Activated B cell treated with CpG ODN at 0.5 μM for 24 hours (primary cell): ENCODE measurements at regions not wholly inside any gene's neighbourhood (a gene's known extent, or its start where the extent isn't known, plus 50 kb on each side); places are given as distances from the start of the nearest gene placed in this dataset.

Source experiments
- ATAC-seq: fragments of 200-7000 bp; cut with Tn5 transposase; one replicate; pipeline ENCODE4 v1.10.0; 2021; ENCODE audit warnings: low read depth, mild to moderate bottlenecking, moderate library complexity
- CTCF ChIA-PET: fragments of 350-600 bp; sonication (Branson Sonifier 250); formaldehyde crosslinking; loops from one replicate; lab custom pipeline; 2021; ENCODE audit warnings: antibody characterized with exemption; lab: Charles Lee
- POLR2A ChIA-PET: fragments of 350-600 bp; sonication (Branson Sonifier 250); formaldehyde crosslinking; loops from one replicate; lab custom pipeline; 2021; ENCODE audit warnings: antibody characterized with exemption; lab: Charles Lee
- DNase-seq: peaks from one replicate; pipeline ENCODE4 v3.0.0; 2022
- H3K27ac Mint-ChIP-seq: one replicate; pipeline ENCODE4 v1.8.0; 2020; ENCODE audit warnings: mixed read lengths
- H3K27me3 Mint-ChIP-seq: one replicate; pipeline ENCODE4 v1.8.0; 2021; ENCODE audit warnings: mixed read lengths
- H3K36me3 Mint-ChIP-seq: one replicate; pipeline ENCODE4 v1.8.0; 2021; ENCODE audit warnings: low read depth, mixed read lengths
- H3K4me1 Mint-ChIP-seq: one replicate; pipeline ENCODE4 v1.8.0; 2021; ENCODE audit warnings: mixed read lengths
- H3K4me3 Mint-ChIP-seq: one replicate; pipeline ENCODE4 v1.8.0; 2020; ENCODE audit warnings: mild to moderate bottlenecking, mixed read lengths
- H3K9me3 Mint-ChIP-seq: one replicate; pipeline ENCODE4 v1.8.0; 2020; ENCODE audit warnings: mixed read lengths
- CTCF ChIP-seq: fragments of 200-600 bp; IDR thresholded peaks from one replicate; pipeline ENCODE4 v1.8.0; 2022; ENCODE audit warnings: antibody characterized with exemption, mild to moderate bottlenecking
- intact Hi-C: fragments of 100-400 bp; cut with micrococcal nuclease; formaldehyde crosslinking; loops from one replicate; pipeline ENCODE4 v1.15.1; 2024

DNA sequence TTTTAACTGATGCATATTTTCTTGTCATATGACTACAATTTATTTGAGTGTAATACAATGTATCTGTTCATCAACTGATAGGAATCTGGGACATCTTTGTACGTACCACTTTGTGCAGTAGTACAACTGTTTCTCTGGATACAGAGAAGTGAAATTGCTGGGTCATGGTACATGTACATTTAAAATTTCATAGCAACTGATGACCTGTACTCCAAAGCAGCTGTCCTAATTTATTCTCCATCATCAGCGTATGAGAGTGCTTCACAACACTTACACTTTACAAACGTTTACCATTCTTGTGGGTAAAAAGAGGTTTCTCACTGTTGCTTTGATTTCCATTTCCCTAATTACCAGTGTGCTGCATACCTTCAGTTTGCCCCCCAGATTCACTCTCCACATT lies 552.8 kb upstream of the CADM1 start:
- ChIA-PET POLR2A (no interaction called here), CTCF (no interaction called here)
- Mint-ChIP-seq H3K4me1 (no peaks in the 10 kb centered on the region), H3K9me3 (no peaks in the 10 kb centered on the region), H3K27ac (no peak overlapping the region), H3K27me3 (peaks cover 16% of the 10 kb centered on the region), H3K36me3 (no peaks in the 10 kb centered on the region), H3K4me3 (no peak overlapping the region)
- ATAC-seq (no peak), DNase-seq (no peak)
- intact Hi-C loops = no loop called here
- no peak for TF ChIP-seq CTCF

- Mint-ChIP-seq H3K9me3 (no peaks in the 10 kb centered on the region), H3K27me3 (peaks cover 9% of the 10 kb centered on the region), H3K4me1 (no peaks in the 10 kb centered on the region), H3K27ac (no peak overlapping the region), H3K36me3 (no peaks in the 10 kb centered on the region), H3K4me3 (no peak overlapping the region)
- ATAC-seq (no peak), DNase-seq (no peak)
- no peak for TF ChIP-seq CTCF
- ChIA-PET POLR2A (no interaction called here), CTCF (no interaction called here)
- intact Hi-C loops = no loop called here
Measured at GRCh38 chr11:116055064-116055463, 550.8 kb upstream of the CADM1 start.

- H3K27ac Mint-ChIP-seq = no peak overlapping the region
- POLR2A ChIA-PET = no interaction called here
- H3K9me3 Mint-ChIP-seq = no peaks in the 10 kb centered on the region
- no peak for ATAC-seq
- CTCF ChIA-PET = no interaction called here
- H3K4me1 Mint-ChIP-seq = no peaks in the 10 kb centered on the region
- H3K36me3 Mint-ChIP-seq = no peaks in the 10 kb centered on the region
- DNase-seq = no peak
- no peak for TF ChIP-seq CTCF
- intact Hi-C loops = no loop called here
- H3K4me3 Mint-ChIP-seq = no peak overlapping the region
- peaks cover 9% of the 10 kb centered on the region for H3K27me3 Mint-ChIP-seq
Measured at GRCh38 chr11:116053548-116053919, 549.3 kb upstream of the CADM1 start.

DNA sequence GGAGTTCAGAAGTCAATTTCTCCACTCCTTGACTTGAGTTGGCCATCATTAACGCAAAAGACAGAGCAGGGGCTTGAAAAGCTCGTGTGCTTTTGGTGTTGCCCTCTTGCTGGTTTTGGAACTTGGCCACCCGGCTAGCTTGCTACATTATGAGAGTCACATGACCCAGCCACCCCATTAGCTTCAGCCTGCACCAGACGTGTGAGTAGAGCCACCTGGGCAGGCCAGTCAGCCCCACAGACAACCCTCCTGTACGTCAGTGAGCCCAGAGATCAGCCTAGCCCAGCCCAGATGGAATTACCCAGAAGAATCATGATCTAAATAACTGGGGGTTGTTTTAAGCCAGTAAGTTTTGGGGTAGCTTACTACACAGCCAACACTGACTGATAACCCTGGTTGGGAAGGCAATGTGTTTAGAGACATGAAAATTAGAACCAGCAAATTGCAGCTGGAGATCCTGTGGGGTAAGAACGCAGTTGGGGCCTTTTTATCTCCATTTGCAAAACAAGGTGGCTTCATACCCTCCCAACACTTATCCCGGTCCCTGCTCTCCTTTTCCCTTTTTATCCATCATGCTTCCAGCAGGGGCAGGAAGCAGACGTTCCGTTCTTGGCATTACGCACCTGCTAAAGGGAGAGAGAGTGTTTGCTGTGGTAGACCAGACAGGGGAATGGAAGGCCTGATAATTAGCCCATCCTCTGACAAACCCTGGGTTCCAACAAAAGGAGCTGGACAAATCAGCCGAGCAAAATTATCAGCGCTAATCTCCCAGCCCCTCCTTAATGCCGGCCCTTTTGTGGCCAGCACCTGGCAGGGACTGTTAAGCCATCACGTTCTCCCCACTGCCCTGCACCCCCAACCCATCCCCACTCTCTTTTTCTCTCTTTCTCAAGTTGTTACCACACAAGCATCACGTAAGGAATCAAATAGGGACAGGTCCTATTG lies 548.7 kb upstream of the CADM1 start:
- no peaks in the 10 kb centered on the region for H3K4me1 Mint-ChIP-seq
- ATAC-seq (no peak), DNase-seq (no peak)
- ChIA-PET POLR2A (no interaction called here), CTCF (no interaction called here)
- H3K27ac Mint-ChIP-seq = no peak overlapping the region
- intact Hi-C loops = no loop called here
- peaks cover 9% of the 10 kb centered on the region for H3K27me3 Mint-ChIP-seq
- no peaks in the 10 kb centered on the region for H3K9me3 Mint-ChIP-seq
- no peak for TF ChIP-seq CTCF
- no peaks in the 10 kb centered on the region for H3K36me3 Mint-ChIP-seq
- no peak overlapping the region for H3K4me3 Mint-ChIP-seq

DNA sequence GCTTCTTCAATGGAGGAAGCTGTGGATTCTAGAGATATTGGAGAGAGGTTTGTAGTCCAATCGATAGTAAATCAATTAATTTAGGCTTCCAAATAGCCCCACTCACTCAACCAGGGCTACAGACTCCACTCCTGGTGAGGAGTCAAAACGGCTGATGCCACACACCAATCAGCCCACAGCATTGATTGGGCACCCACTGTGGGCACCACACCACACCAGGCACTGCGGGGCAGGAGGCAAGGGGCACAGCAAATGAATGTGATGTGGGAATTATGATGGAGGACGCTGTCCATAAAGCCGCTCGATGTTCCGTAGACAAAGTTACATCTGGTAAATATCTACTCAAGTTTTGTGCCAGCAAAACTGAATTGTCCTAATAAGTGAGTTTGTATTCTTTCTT lies 547.3 kb upstream of the CADM1 start:
- Mint-ChIP-seq H3K9me3 (no peaks in the 10 kb centered on the region), H3K36me3 (no peaks in the 10 kb centered on the region), H3K4me1 (no peaks in the 10 kb centered on the region), H3K27ac (no peak overlapping the region), H3K4me3 (no peak overlapping the region), H3K27me3 (peaks cover 9% of the 10 kb centered on the region)
- ATAC-seq = no peak
- intact Hi-C loops = no loop called here
- ChIA-PET CTCF (no interaction called here), POLR2A (no interaction called here)
- no peak for TF ChIP-seq CTCF
- no peak for DNase-seq
